SHP77 (cell line): ENCODE measurements at regions not wholly inside any gene's neighbourhood (a gene's known extent, or its start where the extent isn't known, plus 50 kb on each side); places are given as distances from the start of the nearest gene placed in this dataset.

Experiments used
- DNase-seq, 2 experiments: peaks; one replicate each; lab custom pipeline; 2025; lab: John Stamatoyannopoulos, UW

- DNase-seq, result no peak
Measured at GRCh38 chrX:9316096-9316495, 148.8 kb upstream of the TBL1X start.

GRCh38 chrX:9317176-9317575 is 147.7 kb upstream of the TBL1X start:
- DNase-seq, result no peak

DNA sequence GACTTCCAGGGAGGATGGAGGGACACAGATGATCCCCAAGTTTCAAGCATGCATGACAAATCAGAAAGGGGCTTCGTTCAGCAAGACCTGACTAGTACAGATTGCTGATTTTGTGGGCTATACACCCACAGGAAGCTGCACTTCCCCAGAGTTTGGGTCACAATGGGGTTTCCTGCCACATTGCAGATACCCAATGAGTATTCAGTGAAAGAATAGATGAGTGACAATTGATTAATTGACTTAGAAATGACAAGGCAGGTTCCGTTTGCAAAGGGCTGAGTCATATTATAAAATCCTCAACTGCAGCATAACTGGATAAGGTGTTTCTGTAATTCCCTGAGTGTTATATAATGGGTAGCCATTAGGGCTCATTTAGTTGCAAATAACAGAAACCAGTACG is 146.6 kb upstream of the TBL1X start:
- DNase-seq, result no peak

- DNase-seq, result peak in 1 of 2 experiments; percentile 0
Measured at GRCh38 chrX:9318766-9319165, 146.1 kb upstream of the TBL1X start.

DNA sequence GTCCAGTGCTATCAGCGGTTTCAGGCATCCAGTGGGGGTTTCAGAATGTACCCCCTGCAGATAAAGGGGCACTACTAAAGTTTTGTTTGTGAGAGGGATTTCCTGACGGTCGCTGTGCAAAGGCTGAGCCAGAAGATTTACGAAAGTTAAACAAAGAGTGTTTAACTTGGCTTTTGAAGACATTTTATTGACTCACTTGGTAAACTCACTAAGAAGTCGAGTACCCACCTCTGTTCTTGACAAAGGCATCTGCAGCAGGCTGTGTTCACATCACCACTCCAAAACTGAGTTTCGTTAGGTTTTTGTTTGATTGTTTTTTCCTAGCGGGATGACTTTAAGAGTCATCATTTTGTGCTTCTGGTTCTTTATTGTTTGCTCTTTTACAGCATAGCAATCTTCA is 143.9 kb upstream of the TBL1X start:
- no peak for DNase-seq

- DNase-seq, result no peak
Measured at GRCh38 chrX:9324676-9325075, 140.2 kb upstream of the TBL1X start.

GRCh38 chrX:9326369-9326768 is 138.5 kb upstream of the TBL1X start:
- DNase-seq, result no peak

DNA sequence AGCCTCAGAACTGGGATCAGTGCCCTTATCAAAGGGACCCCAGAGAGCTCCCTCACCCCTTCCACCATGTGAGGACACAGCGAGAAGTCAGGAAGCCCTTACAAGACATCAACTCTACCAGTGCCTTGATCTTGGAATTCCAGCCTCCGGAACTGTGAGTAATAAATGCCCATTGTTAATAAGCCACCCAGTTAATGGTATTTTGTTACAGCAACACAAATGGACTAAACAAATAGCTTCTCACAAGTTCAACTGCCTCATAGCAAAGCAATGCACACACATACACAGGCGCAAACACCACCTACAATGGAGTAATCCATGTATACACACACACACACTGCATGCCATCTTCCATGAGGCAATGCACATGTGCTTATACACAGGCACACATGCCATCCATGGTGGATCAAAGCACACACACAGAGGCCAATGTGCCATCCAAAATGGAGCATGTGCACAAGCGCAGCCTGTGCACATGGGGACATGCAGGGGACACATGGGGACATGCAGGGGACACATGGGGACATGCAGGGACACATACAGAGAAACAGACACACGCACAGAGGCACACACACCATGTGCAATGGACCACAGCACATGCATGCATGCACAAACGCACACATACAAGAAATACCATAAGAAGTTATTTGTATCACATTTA is 137.6 kb upstream of the TBL1X start:
- DNase-seq, result no peak

DNA sequence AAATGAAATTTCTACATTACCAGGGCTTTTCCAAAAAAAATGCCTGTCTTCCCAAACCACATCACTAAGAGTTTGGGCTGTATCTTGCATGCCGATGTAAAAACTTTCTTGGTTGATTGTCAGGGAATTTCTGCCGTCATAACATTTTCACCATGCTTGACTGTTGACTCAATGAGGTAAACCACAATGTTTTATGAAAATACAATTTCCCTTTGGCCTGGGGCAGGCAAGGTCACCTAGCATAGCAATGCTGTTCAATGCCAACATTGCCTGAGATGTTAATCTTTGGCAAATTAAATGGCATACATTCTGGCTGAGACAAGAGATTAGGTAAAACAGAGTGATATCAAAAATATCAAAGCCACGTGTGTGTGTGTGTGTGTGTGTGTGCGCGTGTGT is 137.1 kb upstream of the TBL1X start:
- DNase-seq, result no peak

- no peak for DNase-seq
Measured at GRCh38 chrX:9329056-9329455, 135.8 kb upstream of the TBL1X start.

GRCh38 chrX:9330249-9330982 is 134.4 kb upstream of the TBL1X start:
- no peak for DNase-seq

DNA sequence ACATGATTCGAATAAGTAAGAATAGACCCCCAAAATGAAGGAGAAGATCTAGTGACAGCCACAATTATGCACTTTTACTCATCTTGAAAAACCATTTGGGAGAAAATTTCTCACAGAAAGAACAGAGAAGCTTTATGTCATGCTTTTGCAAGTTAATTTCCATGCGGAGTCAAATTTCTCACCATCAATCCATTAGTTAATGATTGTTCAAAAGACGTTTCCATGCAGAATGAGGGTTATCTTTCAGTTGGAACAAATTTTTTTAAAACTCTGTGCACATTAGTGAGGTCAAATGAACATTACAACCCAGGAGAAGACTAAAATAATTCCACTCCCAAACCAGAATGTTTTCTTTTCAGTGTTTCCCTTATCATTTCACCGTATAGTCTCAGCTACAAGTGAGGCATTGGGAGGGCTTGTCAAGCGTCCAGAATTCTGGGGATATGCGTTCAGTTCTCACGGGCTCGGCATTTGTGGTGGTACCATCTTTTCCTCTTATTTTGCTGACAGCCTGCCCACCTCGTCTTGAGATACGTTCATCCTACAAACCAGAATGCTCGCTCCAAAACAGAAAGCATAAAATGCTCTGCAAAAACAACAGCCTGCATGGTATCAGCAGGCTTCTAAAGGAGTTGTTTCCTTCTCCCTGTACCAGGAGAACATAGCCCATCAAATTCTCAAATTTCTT is 130.8 kb upstream of the TBL1X start:
- DNase-seq, result no peak

DNA sequence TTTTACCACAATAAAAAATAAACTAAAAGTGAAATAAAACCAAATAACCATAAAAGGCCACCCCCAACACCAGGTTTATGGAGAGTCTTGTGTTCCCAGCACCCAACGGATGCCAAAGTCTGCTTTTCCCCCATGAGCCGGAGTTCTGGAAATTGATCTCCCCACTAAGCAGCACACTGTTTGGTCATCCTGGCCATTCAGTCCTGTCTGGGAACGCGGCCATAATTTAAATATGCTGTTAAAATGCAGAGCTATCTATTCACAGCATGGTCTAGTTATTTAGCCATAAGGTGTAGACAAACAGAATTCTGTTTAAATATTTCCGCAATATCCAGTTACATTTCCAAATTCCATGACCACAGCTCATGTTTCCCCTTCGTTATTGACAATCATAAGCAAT is 129.6 kb upstream of the TBL1X start:
- DNase-seq, result no peak

- DNase-seq, result no peak
Measured at GRCh38 chrX:9336456-9336855, 128.4 kb upstream of the TBL1X start.

DNA sequence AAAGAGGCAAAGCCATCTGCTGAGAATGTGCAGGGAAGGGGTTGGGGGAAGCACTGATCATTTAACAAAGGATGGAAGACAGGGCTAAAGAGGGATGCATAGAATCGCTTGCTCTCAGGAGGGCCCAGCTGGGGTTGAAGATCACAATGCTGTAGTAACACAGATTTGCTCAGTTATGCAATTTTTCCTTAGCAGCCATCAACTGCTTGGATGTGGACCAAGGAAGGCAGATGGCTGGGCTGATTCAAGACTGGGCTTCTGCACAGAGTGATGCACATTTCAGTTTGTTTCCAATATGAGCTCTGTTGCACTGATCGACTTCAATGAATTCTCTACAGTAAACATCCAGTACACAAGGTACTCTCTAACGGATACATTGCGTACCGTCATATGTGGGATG is 127.8 kb upstream of the TBL1X start:
- DNase-seq, result no peak

GRCh38 chrX:9338986-9339385 is 125.9 kb upstream of the TBL1X start:
- DNase-seq, result no peak

DNA sequence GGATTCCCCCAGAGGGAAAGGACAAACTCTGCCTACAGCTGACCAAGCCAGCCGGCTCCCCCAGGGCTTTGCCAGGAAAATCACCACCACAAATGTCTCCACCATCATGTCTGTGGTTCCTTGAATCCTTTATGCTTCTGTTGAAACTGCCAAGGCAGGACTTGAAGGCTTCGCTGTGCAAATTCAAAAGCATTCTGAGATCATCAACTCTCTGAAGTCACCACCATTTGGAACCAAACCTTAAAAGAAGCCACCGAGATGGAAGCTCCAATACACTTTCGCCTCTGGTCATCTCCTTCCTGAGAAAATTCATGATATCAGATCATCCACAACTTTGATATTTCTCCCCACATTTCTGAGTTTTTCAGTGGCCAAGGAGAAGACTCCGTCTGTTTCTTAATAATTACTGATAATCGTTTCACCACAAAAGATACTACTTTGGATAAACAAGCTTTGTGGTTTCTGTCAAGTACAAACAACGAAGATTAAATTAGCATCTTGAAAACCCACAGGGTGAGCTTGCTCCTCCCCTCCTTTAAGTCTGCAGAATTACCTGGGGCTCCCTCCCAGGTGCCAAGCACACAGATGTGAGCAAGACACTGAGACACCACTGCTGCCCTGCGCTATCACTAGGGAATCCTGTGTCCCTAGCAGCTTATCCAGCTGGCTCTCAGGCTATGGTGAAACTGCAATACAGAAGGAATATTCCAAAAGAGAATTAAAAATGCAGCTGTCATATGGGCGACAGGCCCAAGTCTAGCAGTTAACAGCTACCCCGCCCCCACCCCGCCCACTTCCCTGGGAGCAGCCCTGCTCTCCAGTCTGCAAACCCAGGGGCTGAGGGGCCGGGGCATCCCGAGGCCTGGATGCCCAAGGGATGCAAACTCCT is 125.0 kb upstream of the TBL1X start:
- DNase-seq, result no peak

DNA sequence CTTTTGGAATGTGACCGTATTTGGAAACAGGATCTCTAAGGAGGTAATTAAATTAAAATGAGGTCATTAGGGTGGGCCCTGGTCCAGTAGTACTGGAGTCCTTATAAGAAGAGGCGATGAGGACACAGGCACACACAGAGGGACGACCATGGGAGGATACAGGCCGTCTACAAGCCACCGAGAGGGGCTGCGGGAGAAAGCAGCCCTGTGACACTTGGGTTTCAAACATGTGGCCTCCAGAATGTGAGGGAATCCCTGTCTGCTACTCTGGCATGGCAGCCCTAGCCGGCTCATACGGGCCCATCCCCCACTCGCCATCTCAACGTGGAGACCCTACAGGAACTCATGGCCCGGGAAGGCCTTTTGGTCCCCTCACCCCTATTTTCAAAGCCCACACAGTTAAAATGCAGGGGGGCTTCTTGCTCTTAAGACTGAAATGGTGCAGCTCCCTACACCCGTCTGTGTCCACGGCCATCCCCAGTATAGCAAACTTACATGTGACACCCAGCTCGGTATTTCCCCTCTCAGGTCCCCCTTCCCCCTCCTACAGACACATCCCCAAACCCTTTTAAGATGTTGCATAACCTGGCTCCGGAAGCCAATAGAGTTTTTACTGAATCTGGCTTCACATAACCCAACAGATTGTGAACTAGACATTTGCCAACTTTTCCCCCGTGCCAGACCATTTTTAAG is 124.1 kb upstream of the TBL1X start:
- DNase-seq, result no peak

DNA sequence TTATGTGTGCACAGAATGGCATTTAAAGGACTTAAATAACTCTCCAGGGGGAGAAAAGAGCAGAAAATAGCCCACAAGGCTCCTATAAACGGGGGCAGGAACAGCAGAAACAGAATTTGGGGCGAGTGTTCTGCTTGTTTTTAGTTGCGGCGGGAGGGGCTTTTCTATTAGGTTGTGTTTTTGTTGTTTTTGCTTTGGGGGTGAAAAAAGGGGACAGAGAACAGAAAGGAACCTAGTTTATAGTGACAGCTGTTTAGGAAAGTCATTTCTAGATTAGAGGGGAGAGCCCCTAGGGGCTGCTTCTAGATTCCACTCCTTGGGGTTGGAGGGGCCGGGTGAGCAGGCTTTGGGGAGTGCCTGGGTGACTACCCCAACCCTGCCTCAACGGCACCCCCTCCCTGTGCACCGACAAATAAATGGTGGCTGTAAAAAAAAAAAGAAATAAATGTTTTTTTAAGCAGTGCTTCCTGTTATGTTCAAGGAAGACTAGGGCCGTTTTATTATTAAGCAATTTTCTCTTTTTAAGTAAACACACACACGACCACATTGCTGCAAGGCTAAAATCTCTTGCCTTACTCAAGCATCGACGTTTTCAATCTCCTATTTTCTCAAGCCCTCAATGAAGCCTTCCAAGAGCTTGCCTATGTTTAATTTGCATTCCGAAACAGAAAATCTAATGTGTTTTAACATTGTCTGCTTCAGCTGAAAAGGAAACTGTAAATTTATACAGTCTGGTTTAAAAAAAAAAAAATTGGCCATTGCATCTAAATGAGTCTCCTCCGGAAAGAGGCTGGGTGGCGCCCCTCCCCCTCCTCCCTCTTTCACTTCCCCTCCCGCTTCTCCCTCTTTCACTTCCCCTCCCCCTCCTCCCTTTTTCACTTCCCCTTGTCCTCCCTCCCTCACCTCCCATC is 123.3 kb upstream of the TBL1X start:
- DNase-seq, result peak; percentile 1 to 4

- DNase-seq, result peak; percentile 61 to 73
Measured at GRCh38 chrX:9342561-9343051, 122.3 kb upstream of the TBL1X start.
